IPS-NIHi7 (cell line): ENCODE measurements at regions not wholly inside any gene's neighbourhood (a gene's known extent, or its start where the extent isn't known, plus 50 kb on each side); places are given as distances from the start of the nearest gene placed in this dataset.
"Not testable (repeated sequence)": the region's sequence is repeated elsewhere in the genome, so short reads cannot be mapped to it uniquely, and the experiment has no call there.

Source experiments
- DNase-seq: peaks from one replicate; pipeline ENCODE4 v3.0.0; 2012; ENCODE audit warnings: mixed read lengths; ENCODE audit errors: extremely low spot score

- DNase-seq: no peak
Measured at GRCh38 chr15:87675271-87675670, 581.3 kb downstream of the NTRK3 start.

GRCh38 chr15:87672309-87673288 is 583.9 kb downstream of the NTRK3 start:
- peak; percentile 65 for DNase-seq

GRCh38 chr15:87671289-87671688 is 585.2 kb downstream of the NTRK3 start:
- no peak for DNase-seq

- no peak for DNase-seq
Measured at GRCh38 chr15:87669846-87670245, 586.7 kb downstream of the NTRK3 start.

- DNase-seq: not testable (repeated sequence)
Measured at GRCh38 chr15:87668768-87669564, 587.6 kb downstream of the NTRK3 start.

- no peak for DNase-seq
Measured at GRCh38 chr15:87667643-87668042, 588.9 kb downstream of the NTRK3 start.

GRCh38 chr15:87662575-87662974 is 594.0 kb downstream of the NTRK3 start:
- DNase-seq: no peak

GRCh38 chr15:87661454-87662355 is 594.8 kb downstream of the NTRK3 start:
- DNase-seq: no peak

GRCh38 chr15:87660251-87661129 is 596.0 kb downstream of the NTRK3 start:
- DNase-seq: no peak

- no peak for DNase-seq
Measured at GRCh38 chr15:87656372-87656771, 600.2 kb downstream of the NTRK3 start.

- DNase-seq: no peak
Measured at GRCh38 chr15:87653646-87654045, 602.9 kb downstream of the NTRK3 start.

- no peak for DNase-seq
Measured at GRCh38 chr15:87649175-87649574, 607.4 kb downstream of the NTRK3 start.

- DNase-seq: no peak
Measured at GRCh38 chr15:87648278-87648677, 608.3 kb downstream of the NTRK3 start.

GRCh38 chr15:87645723-87646122 is 610.8 kb downstream of the NTRK3 start:
- no peak for DNase-seq

- not testable (repeated sequence) for DNase-seq
Measured at GRCh38 chr15:87642997-87643396, 613.5 kb downstream of the NTRK3 start.

- peak; percentile 30 for DNase-seq
Measured at GRCh38 chr15:87639305-87640011, 617.1 kb downstream of the NTRK3 start.

- no peak for DNase-seq
Measured at GRCh38 chr15:87638554-87639083, 617.9 kb downstream of the NTRK3 start.

- no peak for DNase-seq
Measured at GRCh38 chr15:87634361-87634760, 622.2 kb downstream of the NTRK3 start.

GRCh38 chr15:87633525-87633924 is 623.0 kb downstream of the NTRK3 start:
- DNase-seq: no peak

GRCh38 chr15:87632364-87632763 is 624.2 kb downstream of the NTRK3 start:
- DNase-seq: no peak
